ENCODE measurements at regions not wholly inside any gene's neighbourhood (a gene's known extent, or its start where the extent isn't known, plus 50 kb on each side); places are given as distances from the start of the nearest gene placed in this dataset.

GRCh38 chr2:187055463-187055862, 206.5 kb upstream of the ZSWIM2 start:
- DNase-seq = peak; percentile 12

GRCh38 chr2:187054501-187055319, 205.7 kb upstream of the ZSWIM2 start:
- DNase-seq = no peak

GRCh38 chr2:187051350-187051749, 202.4 kb upstream of the ZSWIM2 start:
- DNase-seq = no peak

GRCh38 chr2:187050409-187050998, 201.5 kb upstream of the ZSWIM2 start:
- no peak for DNase-seq

- no peak for DNase-seq
These were observed 188.3 kb upstream of the ZSWIM2 start for GRCh38 chr2:187037310-187037709.

- DNase-seq = no peak
These were observed 185.5 kb upstream of the ZSWIM2 start for GRCh38 chr2:187034434-187034833.

- no peak for DNase-seq
These were observed 175.8 kb upstream of the ZSWIM2 start for GRCh38 chr2:187024739-187025138.

GRCh38 chr2:187023996-187024395, 175.0 kb upstream of the ZSWIM2 start:
- peak; percentile 17 for DNase-seq

GRCh38 chr2:187017438-187017837, 168.5 kb upstream of the ZSWIM2 start:
- no peak for DNase-seq

GRCh38 chr2:187013058-187013457, 164.1 kb upstream of the ZSWIM2 start:
- peak; percentile 2 for DNase-seq

GRCh38 chr2:187011206-187011832, 162.3 kb upstream of the ZSWIM2 start:
- DNase-seq = no peak

GRCh38 chr2:187009483-187010239, 160.7 kb upstream of the ZSWIM2 start:
- DNase-seq = no peak

GRCh38 chr2:187008111-187008510, 159.1 kb upstream of the ZSWIM2 start:
- DNase-seq = peak; percentile 26

GRCh38 chr2:187003611-187004010, 154.6 kb upstream of the ZSWIM2 start:
- DNase-seq = no peak

- no peak for DNase-seq
These were observed 154.1 kb upstream of the ZSWIM2 start for GRCh38 chr2:187003038-187003554.

GRCh38 chr2:187002242-187002641, 153.3 kb upstream of the ZSWIM2 start:
- no peak for DNase-seq

GRCh38 chr2:187001248-187001647, 152.3 kb upstream of the ZSWIM2 start:
- no peak for DNase-seq

GRCh38 chr2:186995092-186995491, 146.1 kb upstream of the ZSWIM2 start:
- DNase-seq = peak; percentile 34

GRCh38 chr2:186992597-186992996, 143.6 kb upstream of the ZSWIM2 start:
- DNase-seq = no peak

- no peak for DNase-seq
These were observed 142.9 kb upstream of the ZSWIM2 start for GRCh38 chr2:186991766-186992417.

GRCh38 chr2:186984966-186985365, 136.0 kb upstream of the ZSWIM2 start:
- no peak for DNase-seq

- no peak for DNase-seq
These were observed 135.5 kb upstream of the ZSWIM2 start for GRCh38 chr2:186984481-186984880.

All from fibroblast of skin of right quadriceps (primary cell).